T-cell (primary cell): ENCODE measurements at regions not wholly inside any gene's neighbourhood (a gene's known extent, or its start where the extent isn't known, plus 50 kb on each side); places are given as distances from the start of the nearest gene placed in this dataset.

Experiments
- ATAC-seq, 4 experiments: fragments of 200-7000 bp in 3 of 4; fragments of 150-1000 bp in 1 of 4; cut with Tn5 transposase; replicated peaks in 1 of 4; 1 replicate in 3 of 4; 2 replicates in 1 of 4; pipeline ENCODE4 v1.10.0; 2021; ENCODE audit warnings: moderate library complexity in 3 of 4, mild to moderate bottlenecking in 2 of 4, moderate number of reproducible peaks in 1 of 4
- CTCF ChIA-PET, 2 donors: fragments of 300-600 bp; sonication (Branson Sonifier 250); formaldehyde crosslinking; loops; one replicate each; lab custom pipeline; 2022; ENCODE audit warnings: antibody characterized with exemption in 2 of 2; lab: Charles Lee
- POLR2A ChIA-PET, 2 donors: fragments of 300-600 bp; sonication (Branson Sonifier 250); formaldehyde crosslinking; loops; one replicate each; lab custom pipeline; 2022; ENCODE audit warnings: antibody characterized with exemption in 2 of 2; lab: Charles Lee
- DNase-seq, 35 experiments: peaks; one replicate each; pipeline versions ENCODE4 v3.0.0 to v3.0.0-alpha.2; 2013 to 2023
- H3K27ac ChIP-seq: one replicate; pipeline ENCODE4 v1.5.1; 2013; ENCODE audit warnings: low read length
- H3K27me3 ChIP-seq, 2 experiments: replicated peaks in 1 of 2; 1 replicate in 1 of 2; 2 replicates in 1 of 2; pipeline versions ENCODE4 v1.6.1 to v1.7.0; 2013; ENCODE audit warnings: low read length in 1 of 2, mixed read lengths in 1 of 2; ENCODE audit not compliant: control insufficient read depth in 2 of 2, insufficient read depth in 2 of 2; ENCODE audit errors: extremely low read depth in 1 of 2
- H3K36me3 ChIP-seq, 2 donors: 1 replicate in 1 of 2; 2 replicates in 1 of 2; pipeline versions ENCODE4 v1.6.1 to v1.7.0; 2013; ENCODE audit warnings: low read length in 1 of 2; ENCODE audit not compliant: control insufficient read depth in 2 of 2, insufficient read depth in 1 of 2; ENCODE audit errors: extremely low read depth in 1 of 2
- H3K4me1 ChIP-seq, 2 experiments: 1 replicate in 1 of 2; 2 replicates in 1 of 2; pipeline versions ENCODE4 v1.6.1 to v1.7.0; 2013; ENCODE audit warnings: low read length in 2 of 2, mixed read lengths in 1 of 2; ENCODE audit not compliant: insufficient read depth in 2 of 2, control insufficient read depth in 1 of 2; ENCODE audit errors: extremely low read depth in 1 of 2
- H3K4me3 ChIP-seq, 2 donors: 1 replicate in 1 of 2; 2 replicates in 1 of 2; pipeline versions ENCODE4 v1.5.1 to v1.7.0; 2013; ENCODE audit warnings: mild to moderate bottlenecking in 2 of 2, low read length in 1 of 2, moderate library complexity in 1 of 2; ENCODE audit not compliant: control insufficient read depth in 1 of 2; ENCODE audit errors: extremely low read depth in 1 of 2
- H3K9me3 ChIP-seq: 2 replicates; pipeline ENCODE4 v1.7.0; 2013
- H3K27ac Mint-ChIP-seq, 2 donors: one replicate each; pipeline ENCODE4 v1.8.0; 2020 to 2021; ENCODE audit warnings: mild to moderate bottlenecking in 2 of 2, mixed read lengths in 2 of 2
- H3K27me3 Mint-ChIP-seq, 2 donors: one replicate each; pipeline ENCODE4 v1.8.0; 2021 to 2022; ENCODE audit warnings: mixed read lengths in 2 of 2
- H3K36me3 Mint-ChIP-seq: one replicate; pipeline ENCODE4 v1.8.0; 2021; ENCODE audit warnings: mixed read lengths
- H3K4me1 Mint-ChIP-seq, 3 donors: one replicate each; pipeline ENCODE4 v1.8.0; 2020 to 2022; ENCODE audit warnings: mixed read lengths in 3 of 3, mild to moderate bottlenecking in 1 of 3
- H3K4me3 Mint-ChIP-seq, 3 donors: one replicate each; pipeline ENCODE4 v1.8.0; 2020 to 2022; ENCODE audit warnings: mild to moderate bottlenecking in 3 of 3, mixed read lengths in 3 of 3, moderate library complexity in 3 of 3
- H3K9me3 Mint-ChIP-seq, 3 donors: one replicate each; pipeline ENCODE4 v1.8.0; 2020 to 2022; ENCODE audit warnings: mixed read lengths in 3 of 3
- WGBS: methylation state at CpG from one replicate; pipeline ENCODE4 v1.1.5; 2013; ENCODE audit warnings: missing lambda C conversion rate; ENCODE audit not compliant: insufficient coverage; 5-methylcytosine and 5-hydroxymethylcytosine counted together

DNA sequence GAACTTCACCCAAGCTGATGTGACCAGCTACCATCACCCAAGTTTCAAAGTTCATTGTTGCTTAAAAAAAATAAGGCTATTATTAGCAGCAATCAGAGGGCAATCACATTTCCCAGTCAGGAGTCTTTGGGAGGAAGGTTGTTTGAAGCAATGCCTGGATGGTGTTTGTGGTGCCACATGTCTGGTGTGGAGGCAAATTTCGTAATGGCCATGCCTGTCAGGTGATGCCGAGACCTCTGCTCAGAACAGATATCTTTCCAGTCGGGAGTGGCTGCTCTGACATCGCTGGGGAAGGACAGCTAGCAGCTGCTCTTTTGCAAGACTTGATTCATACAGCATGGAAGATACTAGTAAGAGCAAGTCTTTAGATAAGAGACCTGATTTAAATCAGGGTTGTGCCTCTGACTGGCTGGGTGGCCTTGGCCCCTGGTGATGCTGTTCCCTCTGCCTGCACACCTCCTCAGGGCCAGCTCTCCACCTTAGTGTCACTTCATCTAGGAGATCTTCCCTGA is 187.8 kb upstream of the JUN start:
- 96% methylated on average over 3 of the region's 4 CpGs for WGBS

GRCh38 chr1:58975888-58976287 is 192.0 kb upstream of the JUN start:
- DNase-seq (no peak), ATAC-seq (no peak)
- H3K4me3 Mint-ChIP-seq, result no peak overlapping the region
- WGBS, result no CpG with 5 or more reads among the region's 3 CpGs
- Histone ChIP-seq H3K27ac (no peak overlapping the region), H3K4me3 (no peak overlapping the region), H3K4me1 (peaks cover 6 to 11% of the 10 kb centered on the region in 2 experiments), H3K9me3 (no peaks in the 10 kb centered on the region), H3K27me3 (no peaks in the 10 kb centered on the region), H3K36me3 (no peaks in the 10 kb centered on the region)
- ChIA-PET POLR2A (no interaction called here), CTCF (no interaction called here)
- H3K4me1 Mint-ChIP-seq, result peaks cover 14 to 27% (median 21%) of the 10 kb centered on the region in 3 donors
- H3K9me3 Mint-ChIP-seq, result no peaks in the 10 kb centered on the region
- no peaks in the 10 kb centered on the region for H3K36me3 Mint-ChIP-seq
- no peaks in the 10 kb centered on the region for H3K27me3 Mint-ChIP-seq
- H3K27ac Mint-ChIP-seq, result no peak overlapping the region

More for the DNA sequence above, 187.8 kb upstream of the JUN start:
- H3K27ac Mint-ChIP-seq, result no peak overlapping the region
- Histone ChIP-seq H3K27me3 (no peaks in the 10 kb centered on the region), H3K27ac (no peak overlapping the region), H3K36me3 (no peaks in the 10 kb centered on the region), H3K4me3 (no peak overlapping the region), H3K4me1 (peaks cover 18 to 26% of the 10 kb centered on the region in 2 experiments), H3K9me3 (no peaks in the 10 kb centered on the region)
- no peaks in the 10 kb centered on the region for H3K9me3 Mint-ChIP-seq
- H3K36me3 Mint-ChIP-seq, result no peaks in the 10 kb centered on the region
- ChIA-PET CTCF (no interaction called here), POLR2A (no interaction called here)
- no peak overlapping the region for H3K4me3 Mint-ChIP-seq
- H3K4me1 Mint-ChIP-seq, result peaks cover 27 to 32% (median 27%) of the 10 kb centered on the region in 3 donors
- DNase-seq (no peak), ATAC-seq (no peak)
- no peaks in the 10 kb centered on the region for H3K27me3 Mint-ChIP-seq

DNA sequence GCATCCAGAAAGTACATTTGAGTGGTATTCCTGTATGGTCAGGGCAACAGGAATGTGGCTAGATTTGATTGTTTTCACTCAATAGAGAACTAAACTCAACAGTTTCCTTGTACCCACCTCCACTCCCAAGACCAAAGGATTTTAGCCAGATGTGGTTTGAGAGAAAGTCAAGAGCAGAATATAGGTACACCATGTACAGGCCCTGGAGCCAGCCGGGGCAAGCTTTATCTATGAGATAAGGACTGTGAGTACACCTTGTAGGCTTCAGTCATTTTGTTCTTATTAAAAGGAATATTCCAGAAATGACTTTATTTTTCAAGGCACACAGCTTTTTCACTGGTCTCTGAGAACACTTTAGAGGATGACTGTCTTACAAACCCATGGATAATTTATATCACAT is 192.4 kb upstream of the JUN start:
- no peaks in the 10 kb centered on the region for H3K36me3 ChIP-seq
- POLR2A ChIA-PET, result no interaction called here
- H3K4me3 ChIP-seq, result no peak overlapping the region
- peaks cover 6 to 11% of the 10 kb centered on the region in 2 experiments for H3K4me1 ChIP-seq
- Mint-ChIP-seq H3K9me3 (no peaks in the 10 kb centered on the region), H3K36me3 (no peaks in the 10 kb centered on the region), H3K4me3 (no peak overlapping the region), H3K27me3 (no peaks in the 10 kb centered on the region), H3K27ac (no peak overlapping the region), H3K4me1 (peaks cover 14 to 27% (median 21%) of the 10 kb centered on the region in 3 donors)
- no peak for DNase-seq
- CTCF ChIA-PET, result no interaction called here
- no peaks in the 10 kb centered on the region for H3K9me3 ChIP-seq
- H3K27me3 ChIP-seq, result no peaks in the 10 kb centered on the region
- ATAC-seq, result no peak
- WGBS, result 100% methylated on average over 1 of the region's 1 CpG
- H3K27ac ChIP-seq, result no peak overlapping the region

DNA sequence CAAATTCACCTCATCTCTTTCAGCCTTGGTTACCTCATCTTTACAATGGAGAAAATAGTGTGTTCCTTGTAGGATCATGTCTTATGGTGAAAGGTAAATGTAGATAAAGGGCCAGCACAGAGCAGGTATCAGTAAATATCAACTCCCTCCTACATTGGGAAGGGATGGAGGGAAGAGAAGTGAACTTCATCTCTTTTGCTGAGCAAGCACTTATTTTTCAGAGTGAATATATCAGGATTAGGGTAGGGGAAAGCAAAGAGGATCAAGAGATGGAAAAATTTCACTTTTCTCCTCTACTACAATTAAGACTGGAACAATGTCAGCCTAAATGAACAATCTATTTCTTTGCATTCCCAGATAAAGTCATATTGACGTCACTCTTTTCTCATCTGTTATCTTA is 193.8 kb upstream of the JUN start:
- no peaks in the 10 kb centered on the region for H3K36me3 Mint-ChIP-seq
- H3K4me1 Mint-ChIP-seq, result peaks cover 14 to 21% (median 21%) of the 10 kb centered on the region in 3 donors

GRCh38 chr1:58978096-58978495 is 194.2 kb upstream of the JUN start:
- CTCF ChIA-PET, result no interaction called here
- DNase-seq, result no peak
- WGBS, result 100% methylated on average over 2 of the region's 2 CpGs
- Mint-ChIP-seq H3K36me3 (no peaks in the 10 kb centered on the region), H3K27me3 (no peaks in the 10 kb centered on the region), H3K4me1 (peaks cover 14 to 21% (median 21%) of the 10 kb centered on the region in 3 donors), H3K9me3 (no peaks in the 10 kb centered on the region), H3K4me3 (no peak overlapping the region), H3K27ac (no peak overlapping the region)
- H3K27ac ChIP-seq, result no peak overlapping the region
- no peak overlapping the region for H3K4me3 ChIP-seq
- POLR2A ChIA-PET, result interaction anchor here in 1 of 2 donors (0.6 kb wide), 1 partner anchor 9 kb away, joined by 3 read pairs; no protein-coding TSS in a partner anchor
- no peak for ATAC-seq
- H3K36me3 ChIP-seq, result no peaks in the 10 kb centered on the region
- no peaks in the 10 kb centered on the region for H3K27me3 ChIP-seq
- H3K9me3 ChIP-seq, result no peaks in the 10 kb centered on the region
- H3K4me1 ChIP-seq, result peaks cover 6 to 11% of the 10 kb centered on the region in 2 experiments

More for the DNA sequence above, 193.8 kb upstream of the JUN start:
- Mint-ChIP-seq H3K4me3 (no peak overlapping the region), H3K9me3 (no peaks in the 10 kb centered on the region), H3K27ac (no peak overlapping the region), H3K27me3 (no peaks in the 10 kb centered on the region)
- Histone ChIP-seq H3K4me3 (no peak overlapping the region), H3K27me3 (no peaks in the 10 kb centered on the region), H3K9me3 (no peaks in the 10 kb centered on the region), H3K27ac (no peak overlapping the region), H3K36me3 (no peaks in the 10 kb centered on the region), H3K4me1 (peaks cover 6 to 11% of the 10 kb centered on the region in 2 experiments)
- no peak for ATAC-seq
- WGBS, result no CpG with 5 or more reads among the region's 1 CpG
- CTCF ChIA-PET, result no interaction called here
- no peak for DNase-seq
- POLR2A ChIA-PET, result no interaction called here

GRCh38 chr1:58979086-58979485 is 195.2 kb upstream of the JUN start:
- Histone ChIP-seq H3K36me3 (no peaks in the 10 kb centered on the region), H3K4me3 (no peak overlapping the region), H3K4me1 (peaks cover 6 to 11% of the 10 kb centered on the region in 2 experiments), H3K27me3 (no peaks in the 10 kb centered on the region), H3K27ac (no peak overlapping the region), H3K9me3 (no peaks in the 10 kb centered on the region)
- peaks cover 14 to 21% (median 21%) of the 10 kb centered on the region in 3 donors for H3K4me1 Mint-ChIP-seq
- DNase-seq (no peak), ATAC-seq (no peak)
- H3K4me3 Mint-ChIP-seq, result no peak overlapping the region
- H3K27ac Mint-ChIP-seq, result peak overlapping the region in 1 of 2 donors; percentile 25
- ChIA-PET CTCF (interaction anchor here in 1 of 2 donors (0.6 kb wide), 1 partner anchor 10 kb away, joined by 4 read pairs; no protein-coding TSS in a partner anchor), POLR2A (no interaction called here)
- H3K36me3 Mint-ChIP-seq, result no peaks in the 10 kb centered on the region
- 100% methylated on average over 1 of the region's 3 CpGs for WGBS
- H3K9me3 Mint-ChIP-seq, result no peaks in the 10 kb centered on the region
- no peaks in the 10 kb centered on the region for H3K27me3 Mint-ChIP-seq
